ENCODE measurements at regions not wholly inside any gene's neighbourhood (a gene's known extent, or its start where the extent isn't known, plus 50 kb on each side); places are given as distances from the start of the nearest gene placed in this dataset.

DNA sequence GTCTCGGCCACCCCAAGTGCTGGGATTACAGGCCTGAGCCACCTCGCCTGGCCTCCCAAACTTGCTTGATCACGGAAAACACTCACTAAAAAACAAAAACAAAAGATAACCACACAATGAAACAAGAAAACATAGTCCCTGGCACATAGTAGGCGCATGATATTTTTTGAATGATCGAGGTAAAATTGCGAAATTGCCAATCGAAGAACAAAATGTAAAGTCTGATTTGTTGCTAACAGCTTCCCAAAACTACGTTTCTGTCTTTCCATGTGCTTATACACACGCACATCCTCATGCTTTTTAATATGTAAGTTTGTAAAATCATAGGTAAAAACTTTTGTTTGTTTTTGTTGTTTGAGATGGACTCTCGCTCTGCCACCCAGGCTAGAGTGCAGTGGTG, 168.5 kb upstream of the SALL4 start:
- TF ChIP-seq CTCF (IDR thresholded peaks at IDR 0.05) (no peak), POLR2AphosphoS5 (IDR thresholded peaks at IDR 0.05) (no peak)
